ENCODE measurements at regions not wholly inside any gene's neighbourhood (a gene's known extent, or its start where the extent isn't known, plus 50 kb on each side); places are given as distances from the start of the nearest gene placed in this dataset.

- no peak for FAIRE-seq
- TF ChIP-seq, protein P1, sequence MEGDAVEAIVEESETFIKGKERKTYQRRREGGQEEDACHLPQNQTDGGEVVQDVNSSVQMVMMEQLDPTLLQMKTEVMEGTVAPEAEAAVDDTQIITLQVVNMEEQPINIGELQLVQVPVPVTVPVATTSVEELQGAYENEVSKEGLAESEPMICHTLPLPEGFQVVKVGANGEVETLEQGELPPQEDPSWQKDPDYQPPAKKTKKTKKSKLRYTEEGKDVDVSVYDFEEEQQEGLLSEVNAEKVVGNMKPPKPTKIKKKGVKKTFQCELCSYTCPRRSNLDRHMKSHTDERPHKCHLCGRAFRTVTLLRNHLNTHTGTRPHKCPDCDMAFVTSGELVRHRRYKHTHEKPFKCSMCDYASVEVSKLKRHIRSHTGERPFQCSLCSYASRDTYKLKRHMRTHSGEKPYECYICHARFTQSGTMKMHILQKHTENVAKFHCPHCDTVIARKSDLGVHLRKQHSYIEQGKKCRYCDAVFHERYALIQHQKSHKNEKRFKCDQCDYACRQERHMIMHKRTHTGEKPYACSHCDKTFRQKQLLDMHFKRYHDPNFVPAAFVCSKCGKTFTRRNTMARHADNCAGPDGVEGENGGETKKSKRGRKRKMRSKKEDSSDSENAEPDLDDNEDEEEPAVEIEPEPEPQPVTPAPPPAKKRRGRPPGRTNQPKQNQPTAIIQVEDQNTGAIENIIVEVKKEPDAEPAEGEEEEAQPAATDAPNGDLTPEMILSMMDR (IDR thresholded peaks at IDR 0.05; ENCODE audit: borderline replicate concordance, extremely low read depth, insufficient read depth) = no peak
- no peaks in the 10 kb centered on the region for H3K9me3 ChIP-seq (ENCODE audit: control insufficient read depth in 2 of 3, insufficient read depth in 1 of 3, low read length in 3 of 3)
These were observed 94.9 kb upstream of the ITGA6 start for GRCh38 chr2:172332507-172332906.

GRCh38 chr2:172333235-172333977, 94.0 kb upstream of the ITGA6 start:
- peaks cover 0 to 11% (median 6%) of the 10 kb centered on the region in 3 donors for H3K4me1 ChIP-seq (ENCODE audit: control insufficient read depth in 2 of 3, insufficient read depth in 2 of 3, low read depth in 1 of 3, low read length in 3 of 3)
- H3K9ac ChIP-seq (ENCODE audit: low read length in 3 of 3) = no peak overlapping the region
- no peaks in the 10 kb centered on the region for H3K27me3 ChIP-seq (ENCODE audit: control insufficient read depth, insufficient read depth, low read length)
- no peaks in the 10 kb centered on the region for H3K36me3 ChIP-seq (ENCODE audit: control insufficient read depth in 2 of 3, insufficient read depth in 3 of 3, low read length in 3 of 3)
- DNase-seq = no peak
- TF ChIP-seq, protein P1 (IDR thresholded peaks at IDR 0.05; ENCODE audit: borderline replicate concordance, extremely low read depth, insufficient read depth) = no peak
- FAIRE-seq = no peak
- intact Hi-C loops (cut with DNase I) = no loop called here
- no peak overlapping the region for H3K4me3 ChIP-seq (ENCODE audit: low read length in 3 of 3)
- H3K9me3 ChIP-seq (ENCODE audit: control insufficient read depth in 2 of 3, insufficient read depth in 1 of 3, low read length in 3 of 3) = no peaks in the 10 kb centered on the region
- H3K27ac ChIP-seq (ENCODE audit: low read depth in 2 of 2, low read length in 2 of 2) = no peak overlapping the region

More at GRCh38 chr2:172332507-172332906, 94.9 kb upstream of the ITGA6 start:
- no peaks in the 10 kb centered on the region for H3K27me3 ChIP-seq (ENCODE audit: control insufficient read depth, insufficient read depth, low read length)
- DNase-seq = no peak
- no peak overlapping the region for H3K4me3 ChIP-seq (ENCODE audit: low read length in 3 of 3)
- H3K36me3 ChIP-seq (ENCODE audit: control insufficient read depth in 2 of 3, insufficient read depth in 3 of 3, low read length in 3 of 3) = no peaks in the 10 kb centered on the region
- no peak overlapping the region for H3K27ac ChIP-seq (ENCODE audit: low read depth in 2 of 2, low read length in 2 of 2)
- H3K4me1 ChIP-seq (ENCODE audit: control insufficient read depth in 2 of 3, insufficient read depth in 2 of 3, low read depth in 1 of 3, low read length in 3 of 3) = peaks cover 0 to 11% (median 6%) of the 10 kb centered on the region in 3 donors
- no peak overlapping the region for H3K9ac ChIP-seq (ENCODE audit: low read length in 3 of 3)
- intact Hi-C loops (cut with DNase I) = no loop called here

GRCh38 chr2:172333978-172334330, 93.4 kb upstream of the ITGA6 start:
- H3K4me1 ChIP-seq (ENCODE audit: control insufficient read depth in 2 of 3, insufficient read depth in 2 of 3, low read depth in 1 of 3, low read length in 3 of 3) = peaks cover 0 to 11% (median 6%) of the 10 kb centered on the region in 3 donors
- intact Hi-C loops (cut with DNase I) = no loop called here
- no peak overlapping the region for H3K9ac ChIP-seq (ENCODE audit: low read length in 3 of 3)
- H3K27ac ChIP-seq (ENCODE audit: low read depth in 2 of 2, low read length in 2 of 2) = no peak overlapping the region
- no peaks in the 10 kb centered on the region for H3K36me3 ChIP-seq (ENCODE audit: control insufficient read depth in 2 of 3, insufficient read depth in 3 of 3, low read length in 3 of 3)
- H3K27me3 ChIP-seq (ENCODE audit: control insufficient read depth, insufficient read depth, low read length) = no peaks in the 10 kb centered on the region
- TF ChIP-seq, protein P1 (IDR thresholded peaks at IDR 0.05; ENCODE audit: borderline replicate concordance, extremely low read depth, insufficient read depth) = no peak
- no peak overlapping the region for H3K4me3 ChIP-seq (ENCODE audit: low read length in 3 of 3)
- no peaks in the 10 kb centered on the region for H3K9me3 ChIP-seq (ENCODE audit: control insufficient read depth in 2 of 3, insufficient read depth in 1 of 3, low read length in 3 of 3)
- no peak for FAIRE-seq
- DNase-seq = no peak
